PC-9 (cell line): ENCODE measurements at regions not wholly inside any gene's neighbourhood (a gene's known extent, or its start where the extent isn't known, plus 50 kb on each side); places are given as distances from the start of the nearest gene placed in this dataset.

ENCODE experiments used
- BruUV-seq: library from RNA; stranded (reverse); fragments of 400-500 nt; replicated peaks from 2 replicates; lab custom pipeline; 2021; lab: Mats Ljungman, UMichigan
- CTCF ChIA-PET: fragments of 300-600 bp; sonication (Branson Sonifier 250); formaldehyde crosslinking; loops from one replicate; lab custom pipeline; 2022; ENCODE audit warnings: antibody characterized with exemption; lab: Charles Lee
- POLR2A ChIA-PET: fragments of 300-600 bp; sonication (Branson Sonifier 250); formaldehyde crosslinking; loops from one replicate; lab custom pipeline; 2022; ENCODE audit warnings: antibody characterized with exemption; ENCODE audit not compliant: unreplicated experiment; lab: Charles Lee
- DNase-seq, 2 experiments: peaks; one replicate each; pipeline versions ENCODE4 v3.0.0 to v3.0.0-alpha.2; 2015 to 2022; ENCODE audit warnings: mixed read lengths in 1 of 2
- H2AFZ ChIP-seq: fragments of 200-600 bp; sonication (generic); 2 replicates; pipeline ENCODE4 v1.8.1; 2017; ENCODE audit warnings: antibody characterized with exemption
- H3F3A ChIP-seq: fragments of 200-600 bp; sonication (generic); 2 replicates; pipeline ENCODE4 v1.8.1; 2017; ENCODE audit warnings: antibody characterized with exemption, mild to moderate bottlenecking, low read depth; ENCODE audit not compliant: insufficient read depth
- H3K27ac ChIP-seq: fragments of 200-600 bp; sonication (generic); 2 replicates; pipeline ENCODE4 v1.6.1; 2016; ENCODE audit warnings: mixed run types
- H3K27me3 ChIP-seq: fragments of 200-600 bp; sonication (generic); 2 replicates; pipeline ENCODE4 v1.6.1; 2016; ENCODE audit warnings: low read depth, mixed run types; ENCODE audit not compliant: insufficient read depth
- H3K36me3 ChIP-seq: fragments of 200-600 bp; sonication (generic); 2 replicates; pipeline ENCODE4 v1.6.1; 2016; ENCODE audit warnings: low read depth, mixed run types
- H3K4me1 ChIP-seq: fragments of 200-600 bp; sonication (generic); replicated peaks from 2 replicates; pipeline ENCODE4 v1.6.1; 2016; ENCODE audit warnings: mixed run types; ENCODE audit not compliant: insufficient read depth
- H3K4me2 ChIP-seq: fragments of 200-600 bp; sonication (generic); 2 replicates; pipeline ENCODE4 v1.6.1; 2017; ENCODE audit warnings: mixed run types
- H3K4me3 ChIP-seq: fragments of 200-600 bp; sonication (generic); 2 replicates; pipeline ENCODE4 v1.6.1; 2016; ENCODE audit warnings: mixed run types
- H3K79me2 ChIP-seq: fragments of 200-600 bp; sonication (generic); 2 replicates; pipeline ENCODE4 v1.6.1; 2017; ENCODE audit warnings: low read depth, mixed run types
- H3K9me2 ChIP-seq: fragments of 200-600 bp; sonication (generic); 2 replicates; pipeline ENCODE4 v1.8.1; 2017; ENCODE audit warnings: mild to moderate bottlenecking; ENCODE audit not compliant: insufficient read depth
- H3K9me3 ChIP-seq: fragments of 200-600 bp; sonication (generic); 2 replicates; pipeline ENCODE4 v1.8.1; 2016; ENCODE audit warnings: low read depth; ENCODE audit not compliant: insufficient read depth
- H4K20me1 ChIP-seq: fragments of 200-600 bp; sonication (generic); 2 replicates; pipeline ENCODE4 v1.8.1; 2017; ENCODE audit not compliant: insufficient read depth
- CTCF ChIP-seq: fragments of 200-600 bp; sonication (generic); conservative IDR thresholded peaks from 2 replicates; pipeline ENCODE4 v1.6.1; 2017; ENCODE audit warnings: mixed run types, antibody characterized with exemption, mild to moderate bottlenecking, moderate library complexity
- EZH2 ChIP-seq: fragments of 200-600 bp; sonication (generic); IDR thresholded peaks from 2 replicates; pipeline ENCODE4 v1.8.0; 2017; ENCODE audit warnings: antibody characterized with exemption, low read depth
- intact Hi-C: fragments of 100-400 bp; cut with micrococcal nuclease; formaldehyde crosslinking; loops from one replicate; pipeline ENCODE4 v1.10.0; 2022; ENCODE audit not compliant: unreplicated experiment

GRCh38 chr1:81053826-81054225, 746.9 kb upstream of the ADGRL2 start:
- BruUV-seq = no TSS peak
- Histone ChIP-seq H3K4me2 (no peak overlapping the region), H3K4me3 (no peak overlapping the region), H3K27me3 (no peaks in the 10 kb centered on the region), H3K9me2 (no peaks in the 10 kb centered on the region), H3K27ac (no peak overlapping the region), H3F3A (no peaks in the 10 kb centered on the region), H2AFZ (no peak overlapping the region), H3K79me2 (no peaks in the 10 kb centered on the region), H3K4me1 (no peaks in the 10 kb centered on the region), H3K9me3 (no peaks in the 10 kb centered on the region), H4K20me1 (no peaks in the 10 kb centered on the region), H3K36me3 (no peaks in the 10 kb centered on the region)
- ChIA-PET CTCF (no interaction called here), POLR2A (no interaction called here)
- no peak for TF ChIP-seq CTCF
- TF ChIP-seq EZH2 = no peak
- intact Hi-C loops = no loop called here
- no peak for DNase-seq

- Histone ChIP-seq H3K9me3 (no peaks in the 10 kb centered on the region), H2AFZ (no peak overlapping the region), H3K36me3 (no peaks in the 10 kb centered on the region), H3K9me2 (no peaks in the 10 kb centered on the region), H3K79me2 (no peaks in the 10 kb centered on the region), H3K4me1 (no peaks in the 10 kb centered on the region), H4K20me1 (no peaks in the 10 kb centered on the region), H3K27me3 (no peaks in the 10 kb centered on the region), H3K27ac (no peak overlapping the region), H3F3A (no peaks in the 10 kb centered on the region), H3K4me3 (no peak overlapping the region), H3K4me2 (no peak overlapping the region)
- no TSS peak for BruUV-seq
- ChIA-PET CTCF (no interaction called here), POLR2A (no interaction called here)
- DNase-seq = no peak
- no peak for TF ChIP-seq EZH2
- no peak for TF ChIP-seq CTCF
- intact Hi-C loops = no loop called here
Observed at GRCh38 chr1:81052162-81052561, 748.6 kb upstream of the ADGRL2 start.

DNA sequence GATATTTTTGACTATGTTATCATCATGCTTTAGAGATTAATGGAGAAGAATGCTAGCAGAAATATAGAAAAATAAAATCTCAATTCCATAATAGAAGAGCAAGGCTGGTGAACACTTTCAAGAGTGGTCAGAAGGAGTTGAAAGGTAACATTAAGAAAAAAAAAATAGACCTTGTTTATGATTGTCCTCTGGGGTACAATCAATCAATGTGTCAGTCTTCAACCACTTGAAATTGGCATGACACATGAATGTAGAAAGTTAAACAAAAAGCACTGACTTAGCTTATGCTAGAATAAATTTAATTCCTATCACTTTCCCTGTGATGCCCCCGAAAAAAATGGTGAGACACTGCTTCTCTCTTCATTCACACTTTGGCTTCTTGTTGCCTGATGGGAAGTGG, 750.3 kb upstream of the ADGRL2 start:
- no TSS peak for BruUV-seq
- POLR2A ChIA-PET = no interaction called here
- intact Hi-C loops = no loop called here

More for the DNA sequence above, 750.3 kb upstream of the ADGRL2 start:
- no peak for DNase-seq
- Histone ChIP-seq H3K4me3 (no peak overlapping the region), H3K27ac (no peak overlapping the region), H3F3A (no peaks in the 10 kb centered on the region), H3K9me3 (no peaks in the 10 kb centered on the region), H3K27me3 (no peaks in the 10 kb centered on the region), H3K79me2 (no peaks in the 10 kb centered on the region), H4K20me1 (no peaks in the 10 kb centered on the region), H3K4me1 (no peaks in the 10 kb centered on the region), H3K4me2 (no peak overlapping the region), H3K9me2 (no peaks in the 10 kb centered on the region), H2AFZ (no peak overlapping the region), H3K36me3 (no peaks in the 10 kb centered on the region)
- TF ChIP-seq CTCF = no peak
- no peak for TF ChIP-seq EZH2
- CTCF ChIA-PET = no interaction called here
